Ishikawa (cell line): ENCODE measurements at regions not wholly inside any gene's neighbourhood (a gene's known extent, or its start where the extent isn't known, plus 50 kb on each side); places are given as distances from the start of the nearest gene placed in this dataset.

Experiments
- CEBPB ChIP-seq: IDR thresholded peaks from 2 replicates; pipeline ENCODE4 v1.6.1; 2012
- CREB1 ChIP-seq: IDR thresholded peaks from 2 replicates; pipeline ENCODE4 v1.6.1; 2012; ENCODE audit warnings: low read depth
- EGR1 ChIP-seq: IDR thresholded peaks from 2 replicates; pipeline ENCODE4 v1.6.1; 2012
- EP300 ChIP-seq: IDR thresholded peaks from 2 replicates; pipeline ENCODE4 v1.6.1; 2012; ENCODE audit warnings: borderline replicate concordance
- FOXM1 ChIP-seq: IDR thresholded peaks from 2 replicates; pipeline ENCODE4 v1.6.1; 2012; ENCODE audit warnings: low read depth, borderline replicate concordance
- MAX ChIP-seq: IDR thresholded peaks from 2 replicates; pipeline ENCODE4 v1.6.1; 2012
- NFIC ChIP-seq: IDR thresholded peaks from 2 replicates; pipeline ENCODE4 v1.6.1; 2012
- RAD21 ChIP-seq: IDR thresholded peaks from 2 replicates; pipeline ENCODE4 v1.6.1; 2012; ENCODE audit warnings: low read depth
- REST ChIP-seq: IDR thresholded peaks from 2 replicates; pipeline ENCODE4 v1.6.1; 2012; ENCODE audit warnings: low read depth, mild to moderate bottlenecking
- TAF1 ChIP-seq: IDR thresholded peaks from 2 replicates; pipeline ENCODE4 v1.6.1; 2012; ENCODE audit warnings: low read depth, mild to moderate bottlenecking
- TCF12 ChIP-seq: IDR thresholded peaks from 2 replicates; pipeline ENCODE4 v1.6.1; 2012; ENCODE audit warnings: low read depth
- TEAD4 ChIP-seq: IDR thresholded peaks from 2 replicates; pipeline ENCODE4 v1.6.1; 2012
- USF1 ChIP-seq: IDR thresholded peaks from 2 replicates; pipeline ENCODE4 v1.6.1; 2012
- YY1 ChIP-seq: IDR thresholded peaks from 2 replicates; pipeline ENCODE4 v1.6.1; 2012; ENCODE audit warnings: low read depth
- ZBTB7A ChIP-seq: IDR thresholded peaks from 2 replicates; pipeline ENCODE4 v1.6.1; 2012; ENCODE audit warnings: low read depth

- TF ChIP-seq CEBPB: no peak
- peak; percentile 73 for TF ChIP-seq USF1
- no peak for TF ChIP-seq REST
- no peak for TF ChIP-seq EP300
- TF ChIP-seq EGR1: no peak
- no peak for TF ChIP-seq CREB1
Measured at GRCh38 chr5:39668980-39669379, 244.2 kb upstream of the DAB2 start.

- TF ChIP-seq NFIC: no peak
- no peak for TF ChIP-seq TAF1
- TF ChIP-seq USF1: no peak
- no peak for TF ChIP-seq EGR1
- TF ChIP-seq TEAD4: no peak
- no peak for TF ChIP-seq REST
- no peak for TF ChIP-seq TCF12
- TF ChIP-seq ZBTB7A: no peak
- no peak for TF ChIP-seq CEBPB
- no peak for TF ChIP-seq CREB1
- TF ChIP-seq MAX: no peak
Measured at GRCh38 chr5:39665328-39665727, 240.5 kb upstream of the DAB2 start.

- TF ChIP-seq TEAD4: no peak
- TF ChIP-seq EGR1: no peak
Measured at GRCh38 chr5:39662945-39663344, 238.2 kb upstream of the DAB2 start.

- no peak for TF ChIP-seq ZBTB7A
- no peak for TF ChIP-seq EP300
- TF ChIP-seq FOXM1: no peak
- TF ChIP-seq TCF12: no peak
- TF ChIP-seq REST: no peak
- no peak for TF ChIP-seq CEBPB
- no peak for TF ChIP-seq RAD21
- TF ChIP-seq CREB1: no peak
- no peak for TF ChIP-seq EGR1
Measured at GRCh38 chr5:39661026-39661779, 236.4 kb upstream of the DAB2 start.

GRCh38 chr5:39660020-39660419 is 235.2 kb upstream of the DAB2 start:
- TF ChIP-seq MAX (no peak), NFIC (no peak), TAF1 (no peak), FOXM1 (no peak), CREB1 (no peak), YY1 (no peak), EGR1 (no peak), CEBPB (no peak), RAD21 (no peak), REST (no peak), EP300 (no peak), ZBTB7A (no peak), TEAD4 (no peak), USF1 (no peak), TCF12 (no peak)
